DMS153 treated with DMSO at 0.1 percent for 48 hours (cell line): ENCODE measurements at regions not wholly inside any gene's neighbourhood (a gene's known extent, or its start where the extent isn't known, plus 50 kb on each side); places are given as distances from the start of the nearest gene placed in this dataset.

Source experiments
- DNase-seq: peaks from one replicate; lab custom pipeline; 2025; ENCODE audit not compliant: unreplicated experiment; lab: John Stamatoyannopoulos, UW

GRCh38 chr5:143501310-143502044, 98.0 kb upstream of the NR3C1 start:
- no peak for DNase-seq

GRCh38 chr5:143499480-143500114, 96.1 kb upstream of the NR3C1 start:
- no peak for DNase-seq

- no peak for DNase-seq
These were observed 95.3 kb upstream of the NR3C1 start for GRCh38 chr5:143498821-143499220.

GRCh38 chr5:143497749-143498148, 94.3 kb upstream of the NR3C1 start:
- no peak for DNase-seq

- no peak for DNase-seq
These were observed 93.5 kb upstream of the NR3C1 start for GRCh38 chr5:143496943-143497342.

GRCh38 chr5:143495821-143496275, 92.4 kb upstream of the NR3C1 start:
- no peak for DNase-seq

GRCh38 chr5:143495110-143495509, 91.6 kb upstream of the NR3C1 start:
- DNase-seq = no peak

- DNase-seq = no peak
These were observed 91.1 kb upstream of the NR3C1 start for GRCh38 chr5:143494595-143494994.

- DNase-seq = no peak
These were observed 90.7 kb upstream of the NR3C1 start for GRCh38 chr5:143494162-143494561.

GRCh38 chr5:143492783-143493182, 89.3 kb upstream of the NR3C1 start:
- no peak for DNase-seq

GRCh38 chr5:143491646-143492045, 88.2 kb upstream of the NR3C1 start:
- no peak for DNase-seq

- DNase-seq = no peak
These were observed 84.9 kb upstream of the NR3C1 start for GRCh38 chr5:143488381-143488780.

GRCh38 chr5:143484601-143485000, 81.1 kb upstream of the NR3C1 start:
- no peak for DNase-seq

GRCh38 chr5:143481697-143482531, 78.4 kb upstream of the NR3C1 start:
- no peak for DNase-seq

- DNase-seq = no peak
These were observed 76.5 kb upstream of the NR3C1 start for GRCh38 chr5:143480001-143480400.

- DNase-seq = no peak
These were observed 75.9 kb upstream of the NR3C1 start for GRCh38 chr5:143479394-143479793.

- DNase-seq = no peak
These were observed 73.2 kb upstream of the NR3C1 start for GRCh38 chr5:143476601-143477211.

- DNase-seq = no peak
These were observed 71.1 kb upstream of the NR3C1 start for GRCh38 chr5:143474616-143475015.

GRCh38 chr5:143473481-143473880, 70.0 kb upstream of the NR3C1 start:
- DNase-seq = no peak

GRCh38 chr5:143472576-143472975, 69.1 kb upstream of the NR3C1 start:
- no peak for DNase-seq

GRCh38 chr5:143471666-143472464, 68.4 kb upstream of the NR3C1 start:
- no peak for DNase-seq
